ENCODE measurements at regions not wholly inside any gene's neighbourhood (a gene's known extent, or its start where the extent isn't known, plus 50 kb on each side); places are given as distances from the start of the nearest gene placed in this dataset.

- TF ChIP-seq CTCF (IDR thresholded peaks at IDR 0.05; ENCODE audit: low read depth, low read length), result no peak
Observed at GRCh38 chr4:41452484-41453225, 85.3 kb upstream of the LIMCH1 start.

GRCh38 chr4:41454423-41454822 is 83.5 kb upstream of the LIMCH1 start:
- DNase-seq (ENCODE audit: extremely low read depth, low read depth), result no peak
- no peak for TF ChIP-seq CTCF (IDR thresholded peaks at IDR 0.05; ENCODE audit: low read depth, low read length)

More at GRCh38 chr4:41452484-41453225, 85.3 kb upstream of the LIMCH1 start:
- DNase-seq (ENCODE audit: extremely low read depth, low read depth), result no peak

GRCh38 chr4:41455206-41455605 is 82.8 kb upstream of the LIMCH1 start:
- TF ChIP-seq CTCF (IDR thresholded peaks at IDR 0.05; ENCODE audit: low read depth, low read length), result no peak
- DNase-seq (ENCODE audit: extremely low read depth, low read depth), result no peak

GRCh38 chr4:41456559-41457101 is 81.3 kb upstream of the LIMCH1 start:
- no peak for TF ChIP-seq CTCF (IDR thresholded peaks at IDR 0.05; ENCODE audit: low read depth, low read length)
- no peak for DNase-seq (ENCODE audit: extremely low read depth, low read depth)

- no peak for TF ChIP-seq CTCF (IDR thresholded peaks at IDR 0.05; ENCODE audit: low read depth, low read length)
- DNase-seq (ENCODE audit: extremely low read depth, low read depth), result no peak
Observed at GRCh38 chr4:41458689-41459088, 79.3 kb upstream of the LIMCH1 start.

GRCh38 chr4:41460641-41461040 is 77.3 kb upstream of the LIMCH1 start:
- DNase-seq (ENCODE audit: extremely low read depth, low read depth), result no peak
- no peak for TF ChIP-seq CTCF (IDR thresholded peaks at IDR 0.05; ENCODE audit: low read depth, low read length)

GRCh38 chr4:41461780-41462307 is 76.1 kb upstream of the LIMCH1 start:
- no peak for TF ChIP-seq CTCF (IDR thresholded peaks at IDR 0.05; ENCODE audit: low read depth, low read length)

More at GRCh38 chr4:41461780-41462307, 76.1 kb upstream of the LIMCH1 start:
- DNase-seq (ENCODE audit: extremely low read depth, low read depth), result no peak

All from AG09319 (cell line).